NOMO-1 treated with DMSO at 0.1 percent for 48 hours (cell line): ENCODE measurements at regions not wholly inside any gene's neighbourhood (a gene's known extent, or its start where the extent isn't known, plus 50 kb on each side); places are given as distances from the start of the nearest gene placed in this dataset.
"Not testable (repeated sequence)": the region's sequence is repeated elsewhere in the genome, so short reads cannot be mapped to it uniquely, and the experiment has no call there.

ENCODE experiments used
- DNase-seq: peaks from one replicate; lab custom pipeline; 2025; ENCODE audit not compliant: unreplicated experiment; lab: John Stamatoyannopoulos, UW

DNA sequence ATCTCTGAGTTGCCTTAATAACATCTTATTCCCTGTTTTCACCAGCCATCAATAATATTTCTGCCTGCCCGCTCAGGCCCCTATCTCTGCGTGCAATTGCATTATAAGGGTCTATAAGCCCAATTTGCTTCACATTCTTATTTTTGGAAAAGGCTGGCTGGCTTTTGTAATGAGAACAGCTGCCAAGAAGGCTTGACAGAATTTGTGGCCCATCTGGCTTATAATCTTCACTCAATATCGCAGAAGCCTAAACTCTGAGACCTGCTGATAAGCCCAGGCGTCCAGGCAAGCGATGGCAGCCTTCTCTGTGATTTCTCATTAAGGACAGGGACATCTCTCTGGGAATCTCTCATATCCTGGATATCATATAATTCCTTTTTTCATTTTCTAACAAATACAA is 1618.6 kb upstream of the CELF4 start:
- DNase-seq = no peak

DNA sequence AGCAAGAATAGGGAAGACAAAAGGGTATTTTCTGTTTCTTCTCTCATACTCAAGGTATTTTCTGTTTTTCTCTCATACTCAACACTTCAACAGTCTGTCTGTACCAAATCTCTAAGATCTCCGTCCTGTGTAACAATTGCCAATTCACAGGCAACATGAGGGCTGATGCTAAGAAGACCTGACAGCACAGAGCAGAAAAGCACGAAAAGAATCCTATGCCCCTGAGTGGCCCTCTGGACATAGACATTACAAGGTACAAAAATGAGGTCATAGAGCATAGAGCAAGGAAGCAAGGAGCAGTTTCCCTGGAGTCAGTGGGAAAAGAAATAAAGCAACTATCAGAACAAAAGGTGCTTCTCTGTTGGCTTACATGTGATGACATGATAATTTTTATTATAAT is 1612.6 kb upstream of the CELF4 start:
- DNase-seq = no peak

DNA sequence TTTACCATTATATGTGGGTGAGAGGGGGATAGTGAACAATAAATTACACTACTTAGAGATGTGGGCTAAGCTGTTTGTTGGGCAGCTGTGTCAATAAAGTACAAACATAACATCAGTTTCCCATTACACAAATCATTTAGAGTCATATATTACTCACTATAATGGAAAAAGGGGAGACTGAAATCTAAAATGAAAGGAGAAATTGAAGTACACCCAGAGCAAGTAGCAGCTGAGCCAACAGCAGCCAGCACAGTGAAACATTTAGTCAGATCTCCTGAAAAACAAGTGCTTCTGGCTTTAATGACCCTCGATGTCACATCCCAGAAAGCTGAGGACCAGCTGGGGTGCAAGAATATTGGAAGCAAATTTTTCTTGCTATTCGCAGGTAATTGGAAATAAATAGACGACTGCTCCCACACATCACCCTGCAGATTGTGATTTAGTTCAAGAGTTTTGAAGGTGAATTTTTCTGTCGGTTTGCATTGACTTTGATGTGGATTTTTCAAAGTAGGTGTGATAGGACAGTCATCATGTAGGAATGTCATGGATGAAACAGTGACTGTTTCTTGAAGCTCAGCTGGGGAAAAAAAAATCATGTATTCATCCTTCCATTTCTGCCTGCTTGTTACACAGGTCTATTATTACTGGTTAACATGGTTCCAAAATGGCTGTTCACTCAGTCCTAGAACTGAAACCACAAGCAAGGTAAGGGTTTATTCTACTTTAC is 1607.3 kb upstream of the CELF4 start:
- DNase-seq = no peak

DNA sequence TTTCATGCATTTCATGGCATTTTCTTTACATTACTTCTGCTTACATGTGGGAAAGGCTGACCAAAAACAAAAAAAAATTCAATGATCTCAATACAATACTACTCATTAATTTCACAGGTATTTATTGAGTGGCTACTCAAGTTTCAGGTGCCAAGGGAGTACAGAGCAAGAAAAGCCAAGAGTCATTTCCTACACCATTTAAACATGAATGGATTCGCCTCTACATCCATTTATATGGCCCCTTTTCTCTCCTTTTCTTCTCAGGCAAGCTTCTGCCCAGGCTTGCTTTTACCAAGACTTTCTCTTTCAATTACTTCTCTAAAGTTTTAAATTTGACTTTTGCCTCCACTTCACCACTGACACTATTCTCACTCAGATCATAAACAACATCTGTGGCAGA is 1603.1 kb upstream of the CELF4 start:
- DNase-seq = no peak

DNA sequence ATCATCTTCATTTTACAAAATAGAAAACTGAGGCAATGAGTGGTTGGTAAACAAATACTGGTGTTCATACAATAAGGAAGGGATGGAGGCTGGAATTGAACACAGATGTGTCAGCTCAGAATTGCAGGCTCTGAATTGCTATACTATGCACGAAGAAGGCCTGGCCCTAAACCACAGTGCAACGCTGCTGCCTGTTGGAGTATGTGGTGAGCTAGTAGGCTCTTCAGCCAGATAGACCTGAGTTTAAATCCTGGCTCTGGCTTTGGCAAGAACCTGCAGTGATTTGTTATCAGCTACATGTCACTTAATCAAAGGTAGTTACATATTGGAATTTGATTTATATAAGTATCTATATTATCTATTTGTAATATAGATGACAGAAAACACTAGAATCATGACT is 1602.4 kb upstream of the CELF4 start:
- no peak for DNase-seq

DNA sequence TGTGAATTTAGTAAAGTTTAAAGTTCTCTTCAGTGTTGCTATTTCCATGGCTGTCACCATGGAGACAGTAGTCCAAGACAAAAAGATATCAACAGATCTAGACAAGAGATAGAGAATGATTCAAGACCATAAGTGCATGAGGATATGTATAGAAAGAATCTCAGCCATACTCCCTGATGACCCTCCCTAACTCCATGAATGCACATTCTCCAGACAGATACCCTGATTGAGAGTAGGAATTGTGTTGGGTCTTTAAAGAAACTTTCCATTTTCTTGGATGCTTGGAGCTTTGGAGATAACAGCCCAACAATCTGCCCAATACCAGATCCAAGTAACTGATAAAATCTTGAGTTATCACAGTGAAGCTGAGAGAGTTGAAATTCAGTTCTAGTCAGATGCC is 1601.2 kb upstream of the CELF4 start:
- no peak for DNase-seq

DNA sequence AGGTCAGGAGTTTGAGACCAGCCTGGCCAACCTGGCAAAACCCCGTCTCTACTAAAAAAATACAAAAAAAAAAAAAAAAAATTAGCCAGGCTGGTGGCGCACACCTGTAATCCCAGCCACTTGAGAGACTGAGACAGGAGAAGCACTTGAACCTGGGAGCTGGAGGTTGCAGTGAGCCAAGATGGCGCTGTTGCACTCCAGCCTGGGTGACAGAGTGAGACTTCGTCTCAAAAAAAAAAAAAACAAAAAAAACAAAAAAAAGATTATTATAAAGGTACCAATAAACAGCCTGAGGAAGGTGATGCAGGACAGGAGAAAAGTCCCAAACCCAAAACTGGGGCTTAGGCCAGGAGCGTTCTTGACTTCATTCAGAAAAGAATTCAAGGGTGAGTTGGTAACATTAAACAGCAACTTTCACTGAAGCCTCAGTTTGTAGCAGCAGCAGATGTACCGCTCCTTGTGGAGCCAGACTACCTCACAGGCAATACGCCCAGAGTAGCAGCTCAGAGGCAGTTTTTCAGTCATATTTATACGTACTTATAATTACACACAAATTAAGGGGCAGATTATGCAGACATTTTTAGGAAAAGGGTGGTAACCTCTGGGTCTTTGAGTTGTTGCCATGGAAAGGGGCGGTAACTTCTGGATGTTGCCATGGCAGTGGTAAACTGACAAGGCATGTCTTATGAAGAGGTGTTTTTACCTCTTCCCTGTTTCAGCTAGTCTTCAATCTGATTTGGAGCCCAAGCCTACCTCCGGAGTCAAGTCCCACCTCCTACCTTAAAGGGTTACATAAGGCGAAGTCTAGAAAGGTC is 1596.6 kb upstream of the CELF4 start:
- DNase-seq = no peak

DNA sequence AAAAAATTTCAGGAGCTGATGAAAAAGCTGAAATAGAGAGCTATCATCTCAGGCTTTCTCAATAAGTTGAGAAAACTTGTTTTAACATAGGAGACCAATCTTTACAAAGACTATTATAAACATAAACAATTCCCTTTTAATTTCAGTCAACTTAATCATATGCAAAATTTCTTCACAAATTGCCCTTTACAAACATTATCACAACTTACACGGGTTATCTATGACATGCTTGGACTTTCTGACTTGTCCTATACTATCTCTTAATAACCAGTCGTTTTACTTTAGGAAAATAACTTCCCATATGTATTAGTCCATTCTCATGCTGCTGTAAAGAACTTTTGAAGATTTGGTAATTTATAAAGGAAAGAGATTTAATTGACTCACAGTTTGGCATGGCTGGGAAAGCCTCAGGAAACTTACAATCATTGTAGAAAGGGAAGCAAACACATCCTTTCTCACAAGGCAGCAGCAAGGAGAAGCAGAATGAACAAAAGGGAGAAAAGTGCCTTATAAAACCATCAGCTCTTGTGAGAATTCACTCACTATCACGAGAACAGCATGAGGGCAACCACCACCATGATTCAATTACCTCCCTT is 1583.7 kb upstream of the CELF4 start:
- DNase-seq = no peak

DNA sequence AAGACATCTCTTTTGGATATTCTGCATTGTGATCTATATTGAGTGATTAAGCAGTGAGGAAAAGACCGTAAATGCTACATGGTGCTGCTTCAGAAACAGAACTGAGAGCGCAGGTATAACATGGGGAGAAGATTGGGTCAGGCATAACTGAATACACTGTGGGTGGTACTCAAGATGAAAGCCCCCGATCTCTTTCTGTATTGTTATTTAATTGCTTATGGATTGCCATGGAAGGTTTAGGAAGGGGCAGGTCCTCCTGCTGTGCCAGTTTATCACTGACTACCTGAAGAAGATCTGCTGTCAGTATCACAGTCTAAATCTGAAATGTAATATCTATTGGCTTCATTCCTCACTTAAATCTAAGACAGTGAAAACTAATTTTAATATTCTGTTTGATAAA is 1568.7 kb upstream of the CELF4 start:
- DNase-seq = no peak

DNA sequence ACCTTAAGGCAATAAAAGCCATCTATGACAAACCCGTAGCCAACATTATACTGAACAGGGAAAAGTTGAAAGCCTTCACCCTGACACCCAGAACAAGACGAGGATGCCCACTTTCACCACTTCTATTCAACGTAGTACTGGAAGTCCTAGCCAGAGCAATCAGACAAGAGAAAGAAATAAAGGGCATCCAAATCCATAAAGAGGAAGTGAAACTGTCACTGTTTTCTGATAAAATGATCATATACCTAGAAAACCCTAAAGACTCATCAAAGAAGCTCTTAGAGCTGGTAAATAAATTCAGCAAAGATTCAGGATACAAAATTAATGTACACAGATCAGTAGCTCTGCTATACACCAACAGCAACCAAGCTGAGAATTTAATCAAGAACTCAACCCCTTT is 1561.9 kb upstream of the CELF4 start:
- not testable (repeated sequence) for DNase-seq

DNA sequence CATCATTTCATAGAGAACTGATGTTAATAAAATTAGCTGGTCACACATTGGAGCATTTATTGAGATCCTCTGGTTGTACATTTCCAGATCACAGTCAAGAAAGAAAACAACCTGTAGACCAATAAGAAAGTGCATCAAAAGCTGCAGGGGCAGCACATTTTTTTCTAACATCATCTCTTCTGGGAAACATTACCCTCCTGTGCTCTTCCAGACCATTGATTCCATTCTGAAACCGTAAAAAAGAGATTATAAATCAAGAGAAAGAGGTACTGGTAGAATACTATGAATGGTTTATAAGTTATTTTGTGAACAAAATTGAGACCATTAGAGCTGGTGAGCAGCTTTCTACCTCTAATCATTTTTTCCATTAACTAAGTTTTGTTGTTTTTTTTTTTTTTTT is 1548.2 kb upstream of the CELF4 start:
- no peak for DNase-seq

DNA sequence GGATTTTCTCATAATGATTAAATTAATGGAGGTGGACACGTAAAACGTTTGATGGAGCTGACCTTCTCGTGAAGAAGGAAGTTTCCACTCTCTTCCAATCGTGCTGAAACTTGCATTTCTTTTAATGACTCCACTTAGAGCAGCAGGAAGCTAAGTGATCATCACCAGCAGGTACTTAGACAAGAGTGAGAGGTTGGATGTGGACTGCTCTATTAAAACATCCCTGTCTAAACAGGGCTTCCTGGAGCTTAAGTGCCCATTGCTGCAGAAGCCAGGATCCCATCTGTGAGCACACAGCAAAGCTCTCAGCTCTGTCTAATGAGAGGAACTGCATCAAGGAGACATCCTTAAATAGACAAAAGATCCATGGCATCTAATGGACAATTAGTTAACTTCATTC is 1539.5 kb upstream of the CELF4 start:
- no peak for DNase-seq

DNA sequence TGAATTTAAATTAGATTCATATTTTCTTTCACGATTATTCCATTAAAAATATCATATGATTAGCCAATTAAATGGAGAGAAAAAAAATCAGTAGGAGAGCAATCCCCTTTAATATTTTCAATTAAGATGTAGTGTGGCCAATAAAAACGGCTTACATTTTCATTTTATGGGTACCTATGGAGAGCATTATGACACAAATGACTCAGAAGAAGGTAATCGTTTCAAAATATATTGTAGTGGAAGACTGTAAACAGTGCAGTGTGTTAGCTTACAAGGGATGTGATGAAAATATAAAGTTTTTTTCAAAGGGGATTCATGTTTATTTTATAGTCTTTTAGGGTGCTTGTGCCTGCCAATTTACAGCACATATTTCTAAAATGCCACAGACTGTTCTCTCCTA is 1507.4 kb upstream of the CELF4 start:
- DNase-seq = no peak

DNA sequence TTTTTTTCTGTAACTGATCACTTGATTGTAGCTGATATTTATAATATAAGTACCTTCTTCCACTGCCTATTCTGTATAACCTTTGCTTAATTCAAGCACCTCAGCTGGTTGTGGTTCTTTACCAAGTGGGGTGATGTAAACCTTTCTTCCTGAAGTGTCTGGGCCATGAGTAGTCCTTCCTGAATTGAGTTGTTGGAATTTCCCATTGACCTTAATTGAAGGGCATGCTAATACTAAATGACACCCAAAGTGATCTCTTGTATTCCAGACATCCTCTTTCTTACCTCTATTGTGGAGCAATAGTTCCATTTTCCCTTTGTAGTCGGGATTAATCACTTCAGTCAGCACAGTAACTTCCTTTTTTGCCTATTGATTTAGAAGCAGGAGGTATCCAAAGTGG is 1496.8 kb upstream of the CELF4 start:
- DNase-seq = no peak

DNA sequence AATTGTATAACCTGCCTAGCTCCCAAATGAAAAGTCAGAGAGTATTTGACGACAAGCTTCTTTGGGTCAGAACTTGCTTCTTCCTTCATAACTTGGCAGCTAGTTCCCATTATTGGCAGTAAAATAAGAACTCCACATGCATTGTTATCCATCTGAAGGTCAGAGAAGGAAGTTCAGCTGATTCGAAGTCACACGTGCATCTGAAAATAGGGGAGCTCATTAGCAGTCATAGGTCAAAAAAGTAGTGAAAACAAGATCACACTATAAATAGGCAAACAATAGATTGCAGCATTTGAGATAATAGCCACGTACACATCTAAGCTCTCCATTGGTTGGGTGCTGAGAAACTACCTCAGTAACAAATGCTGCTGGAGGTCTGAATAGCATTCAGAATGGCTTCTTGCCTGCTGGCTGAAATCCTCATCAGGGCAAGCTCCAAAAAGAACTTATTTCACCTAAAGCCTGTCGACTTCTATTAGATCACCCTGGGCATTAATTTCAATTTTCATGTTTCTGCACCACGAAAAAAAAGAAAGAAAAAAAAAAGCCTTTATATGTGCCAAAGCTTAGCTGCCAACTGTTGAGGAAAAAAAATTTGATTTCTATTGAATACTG is 1492.9 kb upstream of the CELF4 start:
- no peak for DNase-seq

DNA sequence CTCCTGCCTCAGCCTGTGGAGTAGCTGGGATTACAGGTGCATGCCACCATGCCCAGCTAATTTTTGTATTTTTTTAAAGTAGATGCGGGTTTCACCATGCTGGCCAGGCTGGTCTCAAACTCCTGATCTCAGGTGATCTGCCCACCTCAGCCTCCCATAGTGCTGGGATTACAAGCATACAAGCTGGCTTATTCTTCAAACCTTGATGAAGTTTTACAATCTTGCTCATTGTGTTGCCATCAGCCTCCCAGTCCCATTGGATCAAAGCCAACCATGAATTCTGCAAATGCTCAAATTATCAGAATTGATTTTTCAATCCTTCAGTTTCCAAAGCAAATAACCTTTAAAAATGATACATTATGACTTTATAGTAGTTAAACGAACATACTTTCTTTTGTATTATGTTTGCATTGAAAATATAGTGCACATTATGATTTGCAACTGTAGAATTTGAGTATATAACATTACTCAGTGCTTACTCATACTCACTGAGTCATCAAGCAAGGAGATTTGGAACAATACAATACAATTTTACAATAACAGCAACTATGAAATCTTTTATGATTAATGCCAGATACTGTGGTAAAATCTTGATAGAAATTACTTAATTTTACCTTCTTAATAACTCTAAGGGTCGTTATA is 1491.9 kb upstream of the CELF4 start:
- no peak for DNase-seq

DNA sequence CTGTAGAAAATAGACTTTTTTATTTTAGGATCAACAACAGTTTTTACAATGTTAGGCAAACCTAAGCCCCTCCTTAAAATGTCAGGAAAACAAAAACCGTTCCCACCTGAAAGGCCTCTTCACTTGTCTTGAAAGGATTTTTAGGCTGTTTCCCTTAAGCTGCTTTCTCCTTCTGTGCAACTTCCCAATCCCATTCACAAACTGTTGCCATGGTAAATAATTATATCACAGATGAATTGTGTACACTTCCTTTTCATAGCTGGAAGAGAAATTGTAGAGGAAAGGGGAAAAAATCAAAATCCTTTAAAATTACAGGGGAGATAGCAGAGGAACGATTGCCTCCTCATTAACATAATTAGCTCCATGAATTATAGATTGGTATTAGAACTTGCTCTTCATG is 1488.0 kb upstream of the CELF4 start:
- DNase-seq = no peak

DNA sequence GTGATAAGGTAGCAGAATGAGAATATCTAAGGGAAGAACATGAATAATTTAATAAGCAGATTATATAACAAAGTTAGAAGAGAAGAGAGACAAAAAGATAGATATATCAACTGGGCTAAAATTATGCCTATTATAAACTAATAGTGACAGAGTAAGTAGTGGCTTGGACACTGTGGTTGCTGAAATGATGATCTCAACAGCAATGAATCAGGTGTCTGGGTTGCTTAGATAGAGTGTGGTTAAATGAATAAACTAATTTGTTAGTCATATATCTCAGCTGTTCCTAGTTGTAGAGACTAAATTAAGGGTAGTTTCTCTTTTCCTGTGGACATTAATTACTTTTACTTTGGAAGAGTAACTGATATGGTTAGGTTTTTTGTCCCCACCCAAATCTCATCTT is 1485.4 kb upstream of the CELF4 start:
- DNase-seq = no peak

DNA sequence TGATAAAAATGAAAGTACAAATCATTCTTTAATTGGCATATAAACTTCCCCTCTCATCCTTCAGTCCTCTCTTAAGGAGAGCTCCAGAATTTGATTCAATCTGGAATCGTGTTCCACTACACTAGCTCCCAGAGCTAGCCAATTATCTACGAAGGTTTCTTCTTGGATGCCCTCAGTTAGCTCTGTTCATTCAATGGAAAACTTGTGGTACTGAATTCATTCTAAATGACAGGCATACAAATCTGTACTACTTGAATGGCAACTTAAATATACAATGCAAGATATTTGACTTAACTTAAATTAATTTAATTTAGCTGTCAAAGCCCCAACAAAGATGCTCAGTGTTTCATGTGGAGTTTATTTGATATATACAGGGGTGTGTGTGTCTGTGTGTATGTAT is 1474.2 kb upstream of the CELF4 start:
- DNase-seq = no peak

DNA sequence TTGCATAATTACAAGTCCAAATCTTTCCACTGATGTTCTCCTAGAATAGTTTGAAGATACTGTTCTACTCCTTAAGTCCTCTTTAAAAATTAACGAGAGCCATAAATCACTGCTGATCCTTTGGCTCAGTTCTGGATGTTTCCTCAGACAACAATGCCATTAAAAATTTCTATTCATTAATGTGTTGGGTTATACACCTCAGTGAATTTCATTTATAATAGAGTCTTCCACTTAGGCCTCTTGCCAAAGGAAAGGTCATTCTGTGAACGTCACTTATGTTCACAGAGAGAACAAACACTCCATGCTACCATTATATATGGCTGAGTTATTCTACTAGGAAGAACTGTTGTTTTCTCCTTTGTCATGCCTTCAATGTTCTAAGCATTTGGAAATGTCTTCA is 1472.3 kb upstream of the CELF4 start:
- no peak for DNase-seq

DNA sequence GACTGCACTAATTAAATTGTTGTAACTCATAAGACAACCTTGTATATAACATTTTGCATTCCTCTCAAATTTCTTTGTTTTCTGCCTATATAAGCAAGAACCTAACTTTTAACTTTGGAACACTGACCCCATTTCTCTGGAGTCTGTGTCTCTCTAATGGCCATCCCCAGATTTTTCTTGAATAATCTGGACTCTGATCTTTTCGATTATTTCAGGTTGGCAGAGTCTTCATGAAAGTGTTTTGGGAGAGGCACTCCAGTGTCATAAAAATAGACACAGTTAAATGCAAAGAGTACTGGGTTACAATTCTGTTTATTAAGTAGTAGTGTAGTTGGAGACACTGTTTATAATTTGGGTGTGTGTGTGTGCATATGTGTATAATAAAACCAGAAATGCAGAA is 1467.7 kb upstream of the CELF4 start:
- DNase-seq = no peak
